Muscle of back (tissue), 3 donors: ENCODE measurements at regions not wholly inside any gene's neighbourhood (a gene's known extent, or its start where the extent isn't known, plus 50 kb on each side); places are given as distances from the start of the nearest gene placed in this dataset.

Source experiments
- DNase-seq, 3 donors: peaks; one replicate each; pipeline versions ENCODE4 v3.0.0 to v3.0.0-alpha.2; 2013

DNA sequence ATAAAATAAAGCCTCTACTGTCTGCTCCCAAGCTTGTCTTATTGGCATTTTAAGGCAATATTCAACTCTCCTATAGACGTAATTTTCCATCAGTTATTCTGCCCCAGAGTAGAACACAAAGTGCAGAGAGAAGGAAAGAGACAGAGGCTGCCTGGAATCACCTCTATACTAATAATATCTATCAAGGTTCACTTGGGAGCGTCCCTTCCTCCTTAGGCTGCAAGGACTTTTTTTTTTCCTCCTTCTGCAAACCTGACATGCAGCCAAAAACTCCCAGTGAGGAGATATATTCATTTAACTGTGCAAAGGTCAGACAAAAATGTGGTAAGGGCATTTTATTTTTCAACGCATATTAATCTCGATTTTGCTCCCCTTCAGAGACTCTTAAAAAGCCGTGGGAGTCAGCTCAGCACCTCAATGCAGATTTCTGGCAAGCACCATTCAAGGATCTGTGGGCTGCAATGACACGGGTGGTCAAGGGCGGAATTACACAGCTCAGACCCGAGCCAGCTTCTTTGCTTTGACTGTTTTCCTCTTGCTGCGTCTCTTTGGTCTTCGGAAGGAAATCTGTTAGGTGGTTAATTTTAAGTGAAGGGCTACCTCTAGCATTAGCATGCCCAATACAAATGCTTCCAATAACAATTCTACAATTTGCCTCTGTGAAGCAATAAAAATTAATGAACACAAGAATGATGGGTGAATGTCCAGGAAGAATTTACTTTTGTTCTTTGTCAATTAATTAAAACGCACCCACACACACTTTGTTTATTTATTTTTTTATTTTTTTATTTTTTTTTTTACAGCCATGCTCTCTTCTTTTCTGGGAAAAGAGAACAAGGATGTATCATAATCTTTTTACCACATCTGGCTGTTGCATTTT lies 587.7 kb upstream of the GRAMD2B start:
- DNase-seq: peak; percentile 27 to 84 (median 65)

DNA sequence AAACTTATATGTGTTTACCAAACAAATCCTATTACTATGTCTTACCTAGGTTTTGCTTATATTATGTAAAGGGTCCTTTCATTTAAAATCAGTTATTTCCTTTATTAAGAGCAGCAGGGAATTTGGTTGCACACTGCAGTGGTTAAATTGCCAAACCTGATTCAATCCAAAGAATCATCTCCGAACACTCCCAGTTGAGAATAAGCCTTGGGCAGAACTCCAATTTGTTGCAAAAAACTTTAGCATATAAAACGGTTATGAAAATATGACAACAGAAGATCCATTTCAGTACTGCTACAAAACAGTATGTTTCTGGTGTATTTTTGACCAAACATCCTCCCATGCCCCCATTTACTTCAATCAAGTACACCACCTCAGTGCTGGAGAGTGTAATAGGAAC lies 587.0 kb upstream of the GRAMD2B start:
- peak; percentile 7 to 66 (median 23) for DNase-seq

DNA sequence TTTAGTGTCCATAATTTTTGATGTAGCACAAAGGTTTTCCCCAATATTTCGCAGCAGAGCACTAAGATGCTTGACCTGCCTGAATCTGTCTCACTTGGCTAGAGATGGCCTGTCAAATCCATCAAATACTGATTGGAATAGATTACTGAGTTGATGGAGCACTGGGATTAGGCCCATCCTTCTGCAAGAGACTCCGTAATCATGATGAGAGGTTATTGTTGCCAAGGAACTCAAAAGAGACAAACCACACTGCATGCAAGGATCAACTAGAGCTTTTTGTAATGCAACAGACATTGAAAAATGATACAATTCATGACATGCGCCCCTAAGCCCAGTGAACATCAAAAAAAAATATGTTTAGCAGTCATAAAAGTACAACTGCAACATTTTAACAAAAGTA lies 585.3 kb upstream of the GRAMD2B start:
- DNase-seq: no peak

DNA sequence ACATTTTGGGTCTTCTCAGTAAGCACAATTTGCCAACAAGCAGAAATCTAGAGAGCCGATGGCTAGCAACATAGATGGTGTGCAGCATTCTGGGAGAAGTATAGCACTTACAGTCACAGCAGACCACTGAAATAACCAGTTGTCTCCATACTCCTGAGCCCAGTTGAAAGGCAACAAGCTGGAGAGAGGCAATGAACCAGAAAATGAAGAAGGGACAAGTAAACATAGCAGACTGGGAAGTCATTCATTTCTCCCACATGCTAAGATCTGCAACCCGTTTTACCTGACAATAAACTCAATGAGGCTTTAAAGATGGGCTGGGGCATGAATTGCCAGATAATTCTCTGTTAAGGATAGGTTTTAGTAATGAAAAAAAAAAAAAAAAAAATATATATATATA lies 575.6 kb upstream of the GRAMD2B start:
- DNase-seq: no peak

DNA sequence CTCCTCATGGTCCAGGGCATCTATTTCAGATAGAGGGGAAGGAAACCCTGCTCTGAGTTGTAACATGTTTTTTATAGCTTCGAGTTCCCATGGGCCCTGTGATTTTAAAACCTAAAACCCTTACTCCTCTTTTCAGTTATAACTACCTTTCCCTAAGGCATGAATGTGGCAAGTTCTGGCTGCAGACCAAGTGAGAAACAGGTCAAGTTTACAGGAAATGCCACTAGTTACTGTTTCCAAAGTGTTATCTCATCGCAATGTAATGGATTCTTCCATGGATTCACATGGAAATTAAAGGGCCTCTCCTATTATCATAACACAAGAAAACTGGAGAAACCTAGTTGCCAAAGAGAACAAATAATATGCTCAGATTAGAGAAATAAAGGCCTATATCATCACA lies 574.5 kb upstream of the GRAMD2B start:
- DNase-seq: no peak

DNA sequence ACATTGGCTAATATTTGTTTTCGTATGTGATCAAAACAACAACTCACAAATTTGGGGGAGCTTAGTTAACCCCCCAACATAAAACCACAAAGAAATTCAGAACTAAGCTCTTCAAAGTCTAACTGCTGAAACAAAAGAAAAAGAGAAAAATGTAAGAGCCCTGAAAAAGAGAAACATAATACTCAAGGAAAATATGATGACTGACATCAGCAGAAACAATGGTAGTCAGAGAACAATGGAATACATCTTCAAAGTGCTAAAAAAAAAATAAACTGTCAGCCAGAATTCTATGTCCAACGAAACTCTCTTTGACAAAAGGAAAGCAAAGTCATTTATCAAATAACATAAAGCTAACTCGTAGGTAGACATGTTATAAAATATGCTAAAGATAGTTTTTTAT lies 566.3 kb upstream of the GRAMD2B start:
- DNase-seq: no peak

DNA sequence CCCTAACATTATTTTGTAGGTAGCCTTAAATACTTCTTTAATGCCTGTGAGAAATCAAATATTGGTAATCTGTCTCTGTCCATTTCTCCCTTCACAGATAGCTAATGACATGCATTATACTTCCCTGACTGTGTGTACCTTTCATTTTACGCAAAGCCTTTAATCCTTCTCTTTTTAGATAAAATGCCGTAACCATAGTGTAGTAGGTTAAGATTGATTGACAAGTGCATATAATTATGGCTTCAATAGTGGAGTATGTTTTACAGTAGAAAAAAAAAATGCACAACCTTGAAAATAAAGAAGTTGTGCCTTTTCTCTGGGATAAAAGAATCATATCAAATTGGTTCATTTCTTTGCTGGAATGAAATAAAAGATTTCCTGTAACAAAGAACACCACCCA lies 559.6 kb upstream of the GRAMD2B start:
- DNase-seq: no peak

DNA sequence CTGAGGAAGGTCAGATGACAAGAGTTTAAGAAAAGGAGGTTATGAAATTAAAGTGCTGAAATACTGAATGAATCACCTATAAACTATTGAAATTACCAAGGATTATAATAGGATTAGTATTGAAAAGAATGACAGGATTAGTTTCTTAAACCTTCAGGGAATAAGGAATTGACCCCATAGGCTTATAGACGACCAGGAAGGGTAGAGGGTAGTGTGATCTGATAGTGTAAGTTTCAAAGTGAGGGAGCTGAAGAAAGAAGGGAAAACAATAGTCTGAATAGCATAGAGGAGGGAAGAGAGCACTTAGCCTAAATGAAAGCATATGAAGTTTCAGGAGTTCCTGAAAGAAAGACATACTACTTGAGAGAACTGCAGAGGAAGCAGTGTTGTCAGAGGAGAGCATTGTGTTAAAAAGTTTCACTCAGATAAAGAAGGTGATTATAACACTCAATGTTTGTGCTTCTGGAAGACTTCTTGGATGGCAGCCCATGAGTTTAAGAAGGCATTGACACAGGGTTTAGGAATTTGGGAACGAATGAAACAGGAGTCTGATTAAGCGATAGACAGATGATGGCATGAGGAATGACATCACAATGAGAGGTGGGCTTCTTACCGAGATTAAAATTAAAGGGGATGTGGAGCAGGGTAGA lies 557.9 kb upstream of the GRAMD2B start:
- DNase-seq: peak in 1 of 3 donors; percentile 4

DNA sequence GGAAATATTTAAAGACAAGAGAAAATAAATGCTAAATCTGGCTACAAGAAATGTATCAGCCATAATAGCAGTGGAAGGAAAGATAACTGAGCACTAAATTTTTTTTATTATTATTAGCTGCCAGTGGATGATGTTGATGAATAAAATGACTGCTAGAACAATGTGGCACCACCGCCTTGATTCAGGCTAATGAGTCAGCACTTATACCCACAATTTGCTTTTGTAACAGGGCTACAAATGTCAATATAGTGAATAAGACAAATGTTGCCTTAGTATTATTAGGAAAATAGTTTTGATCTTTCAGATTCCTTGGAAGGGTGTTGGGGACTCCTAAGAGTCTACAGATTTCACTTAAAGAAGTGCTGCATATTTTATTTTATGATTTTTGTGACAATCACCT lies 555.2 kb upstream of the GRAMD2B start:
- DNase-seq: no peak

DNA sequence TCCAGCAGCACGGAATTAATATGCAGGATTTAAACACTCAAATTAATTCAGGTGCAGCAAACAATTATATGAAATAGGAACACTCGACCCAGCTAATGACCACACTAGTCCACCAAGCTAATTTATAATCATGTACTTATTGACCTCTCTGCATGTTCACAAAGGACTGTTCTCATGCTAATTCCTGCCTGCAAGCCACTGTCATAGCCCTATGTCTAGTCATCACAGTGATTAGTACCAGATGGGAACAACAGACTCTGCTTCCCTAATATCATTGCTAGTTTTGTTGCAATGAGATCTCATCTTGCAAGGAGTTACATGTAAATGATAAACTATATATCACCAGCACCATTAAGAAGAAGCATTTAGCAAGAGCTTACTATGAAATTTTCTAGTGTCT lies 553.0 kb upstream of the GRAMD2B start:
- peak; percentile 10 to 41 (median 17) for DNase-seq

DNA sequence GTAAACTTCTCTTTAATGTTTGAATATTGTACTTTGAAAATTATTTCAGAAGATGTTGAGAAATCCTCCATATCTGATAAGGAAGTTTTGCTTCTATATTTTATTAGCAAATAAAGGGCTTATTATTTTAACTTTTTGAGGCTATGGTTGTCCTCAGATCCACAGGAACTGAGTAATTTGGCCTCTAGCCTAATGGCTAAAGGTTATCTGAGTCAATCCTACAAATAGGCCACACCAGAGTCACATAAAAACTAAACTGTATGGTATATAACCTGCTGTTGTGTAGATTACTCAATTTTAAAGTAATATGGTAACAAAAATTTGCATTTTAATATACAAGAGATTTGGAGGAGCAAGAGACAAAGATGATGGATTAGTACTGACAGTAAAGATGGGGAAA lies 549.2 kb upstream of the GRAMD2B start:
- no peak for DNase-seq

DNA sequence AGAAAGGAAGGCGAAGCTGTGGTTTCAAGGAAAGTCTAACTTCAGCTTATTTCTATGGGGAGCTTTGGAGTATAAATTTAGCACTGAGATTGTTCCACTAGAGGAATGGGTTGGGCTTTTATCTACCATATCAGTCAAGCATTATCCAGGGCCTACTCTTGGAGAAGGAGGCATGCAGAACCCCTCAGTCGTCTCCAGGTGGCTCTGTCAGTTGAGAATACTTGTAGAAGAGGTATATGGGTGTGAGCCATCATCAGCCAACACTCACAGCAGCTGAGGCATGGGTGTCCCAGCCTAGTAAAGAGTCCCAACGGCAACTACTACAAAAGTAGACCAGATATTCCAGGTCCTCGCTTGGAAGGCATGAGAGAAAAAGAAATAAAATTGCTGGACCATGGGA lies 548.5 kb upstream of the GRAMD2B start:
- no peak for DNase-seq

DNA sequence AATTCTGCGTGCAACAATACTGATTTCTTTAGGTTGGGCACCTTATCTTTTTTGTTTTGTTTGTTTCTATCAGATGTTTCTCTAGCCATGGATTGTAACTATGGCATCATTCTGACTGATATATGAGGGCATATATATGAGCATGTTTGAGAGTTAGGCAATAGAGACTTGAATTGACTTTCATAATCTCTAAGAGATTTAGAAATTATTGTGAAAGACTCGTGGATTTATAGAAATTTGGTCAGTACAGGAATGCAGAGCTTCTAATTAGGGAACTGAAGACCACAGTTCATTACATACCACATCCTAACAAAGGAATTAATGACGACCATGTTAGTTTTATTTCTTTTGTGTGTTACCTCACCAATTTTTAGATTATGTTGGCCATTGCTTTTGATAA lies 546.0 kb upstream of the GRAMD2B start:
- DNase-seq: no peak

DNA sequence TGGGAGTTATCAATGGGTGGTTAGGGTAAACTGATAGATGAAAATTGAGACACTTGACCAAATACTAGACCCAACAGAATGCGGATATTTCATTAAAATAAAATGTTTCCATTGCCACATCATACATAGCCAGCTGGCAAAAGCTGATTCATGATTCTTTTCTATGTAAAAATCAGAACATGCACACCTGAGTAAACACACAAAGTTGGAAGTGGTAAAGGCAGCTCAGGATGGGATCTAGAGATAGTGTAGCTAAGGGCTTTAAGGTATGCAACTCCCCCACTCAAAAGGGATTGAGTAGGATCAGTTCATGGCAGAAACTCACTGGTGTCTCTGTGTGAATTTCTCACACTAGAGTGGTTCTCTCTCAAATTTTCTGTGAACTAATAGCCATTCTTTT lies 541.1 kb upstream of the GRAMD2B start:
- DNase-seq: no peak

DNA sequence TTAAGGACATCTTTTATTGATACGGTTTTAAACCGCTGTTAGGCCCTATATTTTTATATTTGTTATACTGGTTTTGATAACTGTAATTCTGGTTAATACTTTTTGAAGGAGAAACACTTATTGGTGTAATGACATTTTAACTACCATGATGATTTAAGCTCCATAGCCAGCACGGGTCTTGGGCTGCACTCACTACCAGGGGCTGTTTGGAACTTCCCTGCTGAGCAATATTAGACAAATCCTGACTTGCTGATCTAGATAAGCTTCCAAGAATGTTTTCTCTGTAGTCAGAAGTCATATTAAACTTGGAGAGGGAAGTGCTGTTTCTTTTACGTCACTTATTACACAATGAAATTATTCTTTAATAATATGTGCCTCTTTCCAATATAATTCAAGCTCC lies 540.0 kb upstream of the GRAMD2B start:
- no peak for DNase-seq

DNA sequence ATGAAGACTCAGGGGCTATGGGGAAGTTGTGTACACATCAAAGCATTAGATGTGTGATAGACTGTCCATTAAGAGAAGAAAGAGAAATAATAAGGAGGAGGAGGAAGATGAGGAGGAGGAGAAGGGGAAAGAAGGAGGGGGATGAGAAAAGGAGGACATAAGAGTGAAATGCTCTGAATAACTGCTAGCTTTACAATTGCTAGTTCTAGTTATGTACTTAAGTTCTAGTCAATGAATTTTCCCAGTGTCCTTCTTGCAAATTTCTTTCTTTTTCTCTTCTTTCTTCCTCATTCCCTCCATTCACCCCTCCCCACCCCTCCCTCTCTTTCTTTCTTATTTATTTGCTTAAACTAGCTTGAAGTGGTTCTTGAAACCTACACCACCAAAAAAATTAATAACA lies 534.9 kb upstream of the GRAMD2B start:
- DNase-seq: no peak

DNA sequence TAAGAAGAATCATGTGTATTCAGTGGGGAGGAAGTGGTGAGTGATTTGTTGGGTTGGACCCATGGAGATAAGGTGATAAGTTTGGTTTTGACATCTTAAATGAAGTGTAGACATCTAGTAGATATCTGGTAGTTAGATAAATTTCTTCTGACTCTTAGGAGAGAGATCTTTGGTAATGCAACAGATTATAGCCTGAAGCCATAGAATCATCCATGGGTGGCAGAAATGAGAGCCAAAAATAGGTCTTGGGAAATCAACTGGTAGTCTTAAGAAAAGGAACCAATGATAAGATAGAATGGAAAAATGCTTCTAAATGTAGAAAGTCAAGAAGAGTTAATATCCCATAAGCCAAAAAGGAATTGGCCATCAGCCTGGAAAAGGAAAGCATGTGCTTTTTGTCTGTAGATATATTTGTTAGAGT lies 532.7 kb upstream of the GRAMD2B start:
- DNase-seq: peak; percentile 40 to 77 (median 53)

DNA sequence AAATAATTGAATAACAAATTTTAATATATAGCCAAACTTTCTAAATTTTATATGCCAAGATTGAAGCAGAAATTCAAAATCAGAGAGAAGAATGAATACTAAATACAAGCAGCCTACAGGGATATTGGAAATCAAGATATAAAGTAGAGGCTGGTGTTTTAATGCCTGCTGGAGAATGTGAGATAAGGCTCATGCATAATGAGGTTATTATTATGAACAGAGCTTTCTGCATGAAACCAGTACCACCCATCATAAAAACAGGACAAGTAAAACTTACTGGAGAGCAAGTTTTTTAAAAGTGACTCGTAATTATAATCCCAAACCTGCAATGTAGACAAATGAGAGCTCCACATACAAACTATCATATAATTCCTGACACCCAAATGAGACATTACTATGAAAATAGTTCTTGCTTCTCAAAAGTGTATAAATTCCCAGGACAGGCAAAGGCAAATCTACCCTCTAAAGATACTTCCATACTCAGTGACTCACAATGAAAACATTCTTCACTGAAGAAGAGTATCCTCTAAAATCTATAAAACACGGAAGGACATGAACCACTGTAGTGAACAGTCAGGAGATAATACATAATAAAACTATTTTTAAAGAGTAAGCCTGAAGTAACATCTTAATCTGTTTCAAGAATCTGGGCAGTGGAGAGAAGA lies 532.0 kb upstream of the GRAMD2B start:
- no peak for DNase-seq

DNA sequence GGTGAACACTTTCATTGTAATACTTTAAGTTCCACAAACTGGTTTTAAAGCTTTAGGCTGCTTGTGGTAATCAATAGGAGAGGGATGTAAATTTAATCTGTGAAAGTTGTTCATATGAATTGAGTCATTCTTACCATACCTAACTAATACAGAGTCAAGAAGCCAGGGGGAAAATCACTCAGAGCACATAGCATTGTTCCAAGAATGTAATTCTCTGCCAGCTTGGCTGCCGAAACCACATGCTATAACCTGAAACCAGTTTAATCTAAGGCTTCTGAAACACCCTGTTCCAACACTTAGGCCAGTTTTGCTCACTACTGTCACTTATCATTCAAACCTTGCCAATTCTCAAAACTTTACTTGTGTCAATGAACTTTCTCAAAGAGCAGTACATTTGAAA lies 528.8 kb upstream of the GRAMD2B start:
- peak in 2 of 3 donors; percentile 29 to 49 for DNase-seq

DNA sequence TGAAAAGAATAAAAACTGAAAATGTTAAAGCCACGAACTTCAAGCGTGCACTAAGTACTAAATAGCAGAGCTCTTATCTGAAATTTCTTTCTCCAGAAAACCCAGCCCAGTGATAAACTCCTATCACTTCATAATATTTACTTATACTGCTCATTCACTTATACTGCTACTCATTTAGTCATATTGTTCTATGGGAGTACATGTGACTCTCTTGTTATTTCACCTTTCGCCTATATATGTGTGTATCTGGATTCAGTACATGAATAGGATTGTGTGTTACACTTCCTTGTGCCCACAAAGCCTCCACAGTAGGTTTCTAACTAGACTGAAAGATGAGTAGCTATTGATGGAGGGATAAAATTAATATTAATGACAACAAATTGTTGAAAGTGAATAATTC lies 526.8 kb upstream of the GRAMD2B start:
- no peak for DNase-seq

DNA sequence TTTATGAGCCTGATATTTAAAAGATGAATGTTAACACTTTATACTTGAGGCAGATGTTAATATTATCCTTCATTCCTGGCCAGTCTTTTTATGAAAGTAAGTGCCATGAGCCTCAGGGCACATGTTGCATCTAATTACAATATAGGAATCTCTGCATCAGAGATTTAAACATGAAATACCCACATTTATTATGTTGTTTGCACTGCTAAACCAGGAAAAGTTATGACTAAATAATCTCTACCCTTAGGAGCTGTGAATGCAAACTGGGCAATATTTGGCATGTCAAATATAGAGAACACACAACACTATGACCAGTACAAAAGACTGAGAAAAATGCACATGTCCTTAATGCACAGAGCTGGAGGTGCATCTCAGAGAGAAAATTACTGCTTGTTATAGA lies 526.1 kb upstream of the GRAMD2B start:
- no peak for DNase-seq

DNA sequence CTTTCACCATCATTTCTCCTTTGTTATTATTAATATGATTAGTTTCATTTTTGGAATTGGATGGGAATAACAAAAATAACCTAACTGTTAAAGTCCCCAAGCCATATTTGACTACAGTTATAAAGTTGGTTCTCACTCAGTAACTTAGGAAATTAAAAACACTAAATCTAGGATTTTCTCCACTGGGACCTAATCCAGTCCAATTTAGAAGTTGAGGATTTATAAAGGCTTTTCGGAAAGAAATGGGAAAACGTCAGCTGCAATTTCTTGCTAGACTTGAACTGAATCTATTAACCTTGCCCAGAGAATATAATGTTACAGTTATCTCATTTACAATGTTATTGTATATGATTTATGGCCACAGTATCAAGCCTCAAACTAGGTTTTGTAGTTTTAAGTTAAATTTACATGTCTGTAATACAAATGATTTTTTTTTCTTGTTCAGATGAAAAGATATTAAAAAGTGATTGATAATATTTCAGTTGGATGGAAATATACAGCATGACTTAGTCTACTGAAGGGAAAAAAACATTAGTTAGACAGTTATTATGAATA lies 524.3 kb upstream of the GRAMD2B start:
- DNase-seq: peak; percentile 42 to 76 (median 46)

DNA sequence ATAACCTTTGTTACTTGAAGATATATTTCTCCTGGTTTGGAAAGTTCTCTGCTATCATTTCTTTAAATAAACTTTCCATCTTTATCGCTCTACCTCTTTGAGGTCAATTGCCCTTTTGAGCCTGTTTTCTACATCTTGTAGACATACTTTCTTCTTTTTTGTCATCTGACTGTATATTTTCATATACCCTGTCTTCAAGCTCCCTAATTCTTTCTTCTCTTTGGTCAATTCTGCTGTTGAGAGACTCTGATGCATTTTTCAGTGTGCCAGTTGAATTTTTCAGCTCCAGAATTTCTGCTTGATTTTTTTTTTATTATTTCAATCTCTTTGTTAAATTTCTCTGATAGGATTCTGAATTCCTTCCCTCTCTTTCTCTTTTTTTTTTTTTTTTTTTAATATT lies 511.2 kb upstream of the GRAMD2B start:
- DNase-seq: no peak
